ENCODE measurements at regions not wholly inside any gene's neighbourhood (a gene's known extent, or its start where the extent isn't known, plus 50 kb on each side); places are given as distances from the start of the nearest gene placed in this dataset.

DNA sequence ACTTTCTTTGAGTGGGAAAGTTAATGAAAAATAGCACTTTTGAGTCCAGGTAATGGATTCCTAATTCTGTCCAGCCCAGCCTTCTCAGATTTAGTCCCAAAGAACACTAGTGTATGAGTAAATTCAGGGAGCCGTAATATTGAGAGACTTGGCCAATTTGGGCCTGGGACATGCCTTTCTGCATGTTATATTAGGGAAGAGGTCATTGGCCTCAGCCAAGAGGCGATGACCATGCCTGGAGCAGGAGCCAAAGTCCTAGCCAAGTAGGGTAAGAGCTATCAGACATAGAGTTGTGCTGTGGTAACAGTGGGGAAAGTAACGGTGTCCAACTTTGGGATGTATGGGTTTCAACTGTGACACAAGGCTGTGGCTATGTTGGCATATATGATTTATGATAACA lies 336.5 kb upstream of the ZNF804A start:
- Histone ChIP-seq H3K4me3 (ENCODE audit: insufficient read depth, low read length) (no peak overlapping the region), H3K36me3 (ENCODE audit: insufficient read depth, low read length) (no peaks in the 10 kb centered on the region), H3K4me1 (ENCODE audit: insufficient read depth, low read length) (no peaks in the 10 kb centered on the region), H3K79me2 (ENCODE audit: insufficient read depth, low read length) (no peaks in the 10 kb centered on the region), H3K4me2 (ENCODE audit: insufficient read depth, low read length) (no peak overlapping the region), H3K27ac (ENCODE audit: low read depth, low read length) (no peak overlapping the region), H3K27me3 (ENCODE audit: insufficient read depth, low read length) (no peaks in the 10 kb centered on the region), H2AFZ (ENCODE audit: low read length) (no peak overlapping the region), H4K20me1 (ENCODE audit: insufficient read depth, low read length) (no peaks in the 10 kb centered on the region), H3K9me3 (ENCODE audit: low read depth, low read length) (no peaks in the 10 kb centered on the region)
- peak; percentile 0 for DNase-seq (ENCODE audit: insufficient read length, low spot score, missing footprints)
- TF ChIP-seq, protein P1, sequence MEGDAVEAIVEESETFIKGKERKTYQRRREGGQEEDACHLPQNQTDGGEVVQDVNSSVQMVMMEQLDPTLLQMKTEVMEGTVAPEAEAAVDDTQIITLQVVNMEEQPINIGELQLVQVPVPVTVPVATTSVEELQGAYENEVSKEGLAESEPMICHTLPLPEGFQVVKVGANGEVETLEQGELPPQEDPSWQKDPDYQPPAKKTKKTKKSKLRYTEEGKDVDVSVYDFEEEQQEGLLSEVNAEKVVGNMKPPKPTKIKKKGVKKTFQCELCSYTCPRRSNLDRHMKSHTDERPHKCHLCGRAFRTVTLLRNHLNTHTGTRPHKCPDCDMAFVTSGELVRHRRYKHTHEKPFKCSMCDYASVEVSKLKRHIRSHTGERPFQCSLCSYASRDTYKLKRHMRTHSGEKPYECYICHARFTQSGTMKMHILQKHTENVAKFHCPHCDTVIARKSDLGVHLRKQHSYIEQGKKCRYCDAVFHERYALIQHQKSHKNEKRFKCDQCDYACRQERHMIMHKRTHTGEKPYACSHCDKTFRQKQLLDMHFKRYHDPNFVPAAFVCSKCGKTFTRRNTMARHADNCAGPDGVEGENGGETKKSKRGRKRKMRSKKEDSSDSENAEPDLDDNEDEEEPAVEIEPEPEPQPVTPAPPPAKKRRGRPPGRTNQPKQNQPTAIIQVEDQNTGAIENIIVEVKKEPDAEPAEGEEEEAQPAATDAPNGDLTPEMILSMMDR (IDR thresholded peaks at IDR 0.05; ENCODE audit: extremely low read depth, low read depth, low read length): no peak

DNA sequence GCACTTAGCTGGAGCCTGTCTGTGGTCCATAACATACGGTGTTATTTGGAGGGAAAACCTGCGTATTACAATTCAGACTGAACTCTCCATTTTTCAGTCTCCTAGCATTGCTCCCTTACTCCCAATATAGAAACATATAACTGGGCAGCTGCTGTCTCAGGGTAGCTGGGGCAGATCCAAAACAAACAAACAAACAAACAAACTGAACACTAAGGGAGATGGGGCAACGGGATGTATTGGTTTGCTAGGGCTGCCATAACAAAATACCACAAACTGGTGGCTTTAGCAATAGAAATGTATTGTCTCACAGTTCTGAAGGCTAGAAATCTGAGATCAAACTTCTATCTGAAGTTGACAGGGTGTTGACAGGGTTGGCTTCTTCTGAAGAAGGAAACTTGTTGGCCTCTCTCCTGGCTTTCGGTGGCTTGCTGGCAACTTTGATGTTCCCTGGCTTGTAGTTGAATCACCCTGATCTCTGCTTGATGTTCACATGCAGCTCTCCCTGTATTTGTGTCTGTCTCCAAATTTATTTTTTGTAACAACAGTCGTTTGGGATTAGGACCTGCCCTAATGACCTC lies 329.3 kb upstream of the ZNF804A start:
- TF ChIP-seq, protein P1 (IDR thresholded peaks at IDR 0.05; ENCODE audit: extremely low read depth, low read depth, low read length): no peak
- Histone ChIP-seq H2AFZ (ENCODE audit: low read length) (no peak overlapping the region), H3K27me3 (ENCODE audit: insufficient read depth, low read length) (no peaks in the 10 kb centered on the region), H3K79me2 (ENCODE audit: insufficient read depth, low read length) (no peaks in the 10 kb centered on the region), H3K4me1 (ENCODE audit: insufficient read depth, low read length) (no peaks in the 10 kb centered on the region), H3K4me2 (ENCODE audit: insufficient read depth, low read length) (no peak overlapping the region), H3K4me3 (ENCODE audit: insufficient read depth, low read length) (no peak overlapping the region), H3K27ac (ENCODE audit: low read depth, low read length) (no peak overlapping the region), H3K9me3 (ENCODE audit: low read depth, low read length) (no peaks in the 10 kb centered on the region), H3K36me3 (ENCODE audit: insufficient read depth, low read length) (no peaks in the 10 kb centered on the region), H4K20me1 (ENCODE audit: insufficient read depth, low read length) (no peaks in the 10 kb centered on the region)
- DNase-seq (ENCODE audit: insufficient read length, low spot score, missing footprints): no peak

DNA sequence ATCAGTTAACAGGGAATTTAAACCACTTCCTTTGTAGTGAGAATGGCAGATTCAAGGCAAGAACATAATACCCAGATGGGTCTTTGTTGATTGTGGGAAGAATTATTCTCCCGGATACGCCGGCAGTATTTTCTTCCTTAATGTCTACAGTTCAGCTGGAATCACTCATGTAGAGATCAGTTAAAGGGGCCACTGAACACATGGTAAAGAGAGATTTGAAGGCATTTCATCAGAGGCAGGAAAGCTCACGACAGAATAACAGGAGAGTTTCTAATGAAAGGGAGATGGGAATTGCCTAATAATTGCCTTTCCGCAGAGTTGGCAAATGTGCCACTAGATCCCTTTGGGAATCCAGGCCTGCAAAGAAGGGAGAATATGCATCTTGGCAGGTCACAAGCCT lies 327.7 kb upstream of the ZNF804A start:
- no peak overlapping the region for H2AFZ ChIP-seq (ENCODE audit: low read length)

DNA sequence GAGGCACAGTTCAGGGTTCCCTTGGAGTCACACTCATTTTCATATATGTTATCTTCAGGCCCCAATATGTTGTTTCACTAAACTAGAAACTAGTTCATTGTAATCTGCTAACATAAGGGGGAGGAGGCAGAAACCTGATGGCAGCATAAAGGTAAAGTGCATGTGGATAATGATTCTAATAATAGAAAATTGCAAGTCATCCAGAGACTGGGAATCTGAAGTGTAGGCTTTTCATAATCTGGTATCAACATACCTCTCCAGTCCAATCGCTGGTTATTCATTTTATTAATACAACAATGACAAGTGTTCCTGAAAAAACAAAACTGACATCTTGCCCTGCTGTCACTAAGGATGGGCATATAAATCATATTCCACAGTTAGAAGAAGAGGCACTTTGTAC lies 326.3 kb upstream of the ZNF804A start:
- no peak overlapping the region for H2AFZ ChIP-seq (ENCODE audit: low read length)
- no peaks in the 10 kb centered on the region for H3K27me3 ChIP-seq (ENCODE audit: insufficient read depth, low read length)
- H3K4me1 ChIP-seq (ENCODE audit: insufficient read depth, low read length): no peaks in the 10 kb centered on the region
- no peaks in the 10 kb centered on the region for H3K79me2 ChIP-seq (ENCODE audit: insufficient read depth, low read length)
- no peak overlapping the region for H3K4me3 ChIP-seq (ENCODE audit: insufficient read depth, low read length)
- H3K36me3 ChIP-seq (ENCODE audit: insufficient read depth, low read length): no peaks in the 10 kb centered on the region
- TF ChIP-seq, protein P1 (IDR thresholded peaks at IDR 0.05; ENCODE audit: extremely low read depth, low read depth, low read length): no peak
- no peak overlapping the region for H3K4me2 ChIP-seq (ENCODE audit: insufficient read depth, low read length)
- H4K20me1 ChIP-seq (ENCODE audit: insufficient read depth, low read length): no peaks in the 10 kb centered on the region
- H3K27ac ChIP-seq (ENCODE audit: low read depth, low read length): no peak overlapping the region
- no peaks in the 10 kb centered on the region for H3K9me3 ChIP-seq (ENCODE audit: low read depth, low read length)
- DNase-seq (ENCODE audit: insufficient read length, low spot score, missing footprints): no peak

More for the DNA sequence above, 327.7 kb upstream of the ZNF804A start:
- Histone ChIP-seq H4K20me1 (ENCODE audit: insufficient read depth, low read length) (no peaks in the 10 kb centered on the region), H3K4me1 (ENCODE audit: insufficient read depth, low read length) (no peaks in the 10 kb centered on the region), H3K9me3 (ENCODE audit: low read depth, low read length) (no peaks in the 10 kb centered on the region), H3K27me3 (ENCODE audit: insufficient read depth, low read length) (no peaks in the 10 kb centered on the region), H3K27ac (ENCODE audit: low read depth, low read length) (no peak overlapping the region), H3K36me3 (ENCODE audit: insufficient read depth, low read length) (no peaks in the 10 kb centered on the region), H3K79me2 (ENCODE audit: insufficient read depth, low read length) (no peaks in the 10 kb centered on the region), H3K4me3 (ENCODE audit: insufficient read depth, low read length) (no peak overlapping the region), H3K4me2 (ENCODE audit: insufficient read depth, low read length) (no peak overlapping the region)
- TF ChIP-seq, protein P1 (IDR thresholded peaks at IDR 0.05; ENCODE audit: extremely low read depth, low read depth, low read length): no peak
- no peak for DNase-seq (ENCODE audit: insufficient read length, low spot score, missing footprints)

Data from osteoblast (primary cell).